HepG2 (cell line): ENCODE measurements at regions not wholly inside any gene's neighbourhood (a gene's known extent, or its start where the extent isn't known, plus 50 kb on each side); places are given as distances from the start of the nearest gene placed in this dataset.

Source experiments
- ATAC-seq: fragments of 200-7000 bp; cut with Tn5 transposase; 3 replicates; pipeline ENCODE4 v1.9.1; 2020; ENCODE audit warnings: mild to moderate bottlenecking, moderate library complexity
- BruUV-seq: library from RNA; stranded (reverse); fragments of 400-500 nt; replicated peaks from 2 replicates; lab custom pipeline; 2021; lab: Mats Ljungman, UMichigan
- CTCF ChIA-PET: fragments of 300-600 bp; formaldehyde crosslinking; extraction: SDS; loops from one replicate; lab custom pipeline; 2021; ENCODE audit warnings: low total read pairs, inconsistent platforms, low intra/inter-chr PET ratio; lab: Yijun Ruan, JAX
- POLR2A ChIA-PET: fragments of 350-600 bp; sonication (Branson Sonifier 250); formaldehyde crosslinking; loops from one replicate; lab custom pipeline; 2020; ENCODE audit warnings: antibody characterized with exemption, inconsistent platforms; lab: Yijun Ruan, JAX
- DNase-seq: peaks from one replicate; pipeline ENCODE4 v3.0.0-alpha.2; 2015; ENCODE audit warnings: low spot score
- FAIRE-seq: peaks from 3 replicates; lab custom pipeline; 2011; peaks lifted over from hg19 to GRCh38; lab: Jason Lieb, UNC
- H2AFZ ChIP-seq: one replicate; pipeline ENCODE4 v1.6.1; 2011; ENCODE audit warnings: low read length, inconsistent platforms
- H3K27ac ChIP-seq: fragments of 300-600 bp; 3 replicates; pipeline ENCODE4 v1.8.0; 2011; ENCODE audit warnings: mixed run types, mild to moderate bottlenecking, mixed read lengths, low read length, inconsistent platforms; ENCODE audit not compliant: insufficient read depth; ENCODE audit errors: extremely low read length
- H3K27me3 ChIP-seq, 2 experiments: fragments of 200-600 bp in 1 of 2; 2 replicates in 1 of 2; 3 replicates in 1 of 2; pipeline versions ENCODE4 v1.6.0 to v1.8.0; 2011; ENCODE audit warnings: low read length in 2 of 2, mild to moderate bottlenecking in 2 of 2, moderate library complexity in 2 of 2, inconsistent platforms in 1 of 2; ENCODE audit not compliant: insufficient read depth in 2 of 2, control insufficient read depth in 1 of 2
- H3K36me3 ChIP-seq, 2 experiments: fragments of 200-600 bp in 1 of 2; replicated peaks in 1 of 2; 2 replicates in 1 of 2; 3 replicates in 1 of 2; pipeline versions ENCODE4 v1.5.1 to v1.8.0; 2011; ENCODE audit warnings: low read length in 2 of 2, inconsistent platforms in 1 of 2; ENCODE audit not compliant: insufficient read depth in 2 of 2, control insufficient read depth in 1 of 2
- H3K4me1 ChIP-seq: 2 replicates; pipeline ENCODE4 v1.5.1; 2012; ENCODE audit warnings: low read length, inconsistent platforms; ENCODE audit not compliant: insufficient read depth
- H3K4me2 ChIP-seq: 2 replicates; pipeline ENCODE4 v1.6.0; 2011; ENCODE audit warnings: low read depth, low read length, inconsistent platforms
- H3K4me3 ChIP-seq, 3 experiments: fragments of 200-600 bp in 1 of 3; sonication (generic), shearing (Covaris generic) in 1 of 3; replicated peaks in 1 of 3; 2 replicates each; pipeline ENCODE4 v1.5.1; 2011 to 2016; ENCODE audit warnings: low read length in 3 of 3, inconsistent platforms in 2 of 3, low read depth in 2 of 3, mild to moderate bottlenecking in 2 of 3, control low read depth in 1 of 3, mixed read lengths in 1 of 3; ENCODE audit not compliant: insufficient read depth in 1 of 3
- H3K79me2 ChIP-seq: one replicate; pipeline ENCODE4 v1.6.1; 2011; ENCODE audit warnings: low read length, inconsistent platforms; ENCODE audit not compliant: insufficient read depth
- H3K9ac ChIP-seq: 2 replicates; pipeline ENCODE4 v1.6.0; 2011; ENCODE audit warnings: mild to moderate bottlenecking, low read depth, low read length, inconsistent platforms; ENCODE audit not compliant: insufficient read depth
- H3K9me3 ChIP-seq: 2 replicates; pipeline ENCODE4 v1.5.1; 2012; ENCODE audit warnings: mild to moderate bottlenecking, low read length
- H4K20me1 ChIP-seq: 2 replicates; pipeline ENCODE4 v1.6.0; 2011; ENCODE audit warnings: inconsistent platforms, mild to moderate bottlenecking, low read length, moderate library complexity; ENCODE audit not compliant: insufficient read depth
- CREB1 ChIP-seq, 2 experiments: fragments of 450-650 bp in 1 of 2; IDR thresholded peaks; 2 replicates each; pipeline ENCODE4 v1.6.1; 2016 to 2017; ENCODE audit warnings: control low read depth in 1 of 2, mild to moderate bottlenecking in 1 of 2, missing compliant biosample characterization in 1 of 2, missing genetic modification characterization in 1 of 2
- GABPA ChIP-seq, 2 experiments: IDR thresholded peaks; 2 replicates each; pipeline ENCODE4 v1.6.1; 2011 to 2016; ENCODE audit warnings: low read depth in 2 of 2, low read length in 1 of 2, missing biosample characterization in 1 of 2, missing genetic modification characterization in 1 of 2
- HMG20B ChIP-seq: conservative IDR thresholded peaks from 2 replicates; pipeline ENCODE4 v1.6.1; 2016; ENCODE audit warnings: missing genetic modification reagents, missing compliant biosample characterization
- PHB2 ChIP-seq: fragments of 450-650 bp; IDR thresholded peaks from 2 replicates; pipeline ENCODE4 v1.6.1; 2018; ENCODE audit not compliant: partially characterized antibody
- RARA ChIP-seq: IDR thresholded peaks from 2 replicates; pipeline ENCODE4 v1.6.1; 2016; ENCODE audit warnings: missing genetic modification reagents, missing compliant biosample characterization
- U2AF2 ChIP-seq: fragments of 200-400 bp; formaldehyde crosslinking; IDR thresholded peaks from 2 replicates; pipeline ENCODE4 v1.6.1; 2017; ENCODE audit warnings: low read depth, mild to moderate bottlenecking, low read length
- ZNF3 ChIP-seq: IDR thresholded peaks from 2 replicates; pipeline ENCODE4 v1.7.0; 2017; ENCODE audit warnings: inconsistent platforms
- ZNF607 ChIP-seq: sonication (generic); formaldehyde crosslinking; IDR thresholded peaks from 2 replicates; pipeline ENCODE4 v1.5.1; 2020; ENCODE audit warnings: missing genetic modification reagents, mild to moderate bottlenecking, borderline replicate concordance
- ZNF878 ChIP-seq: sonication (generic); formaldehyde crosslinking; IDR thresholded peaks from 2 replicates; pipeline ENCODE4 v1.8.1; 2023; ENCODE audit warnings: mild to moderate bottlenecking, missing genetic modification reagents, moderate library complexity
- WGBS: methylation state at CpG from one replicate; pipeline ENCODE4 v1.1.6; 2017; ENCODE audit warnings: low lambda C conversion rate; 5-methylcytosine and 5-hydroxymethylcytosine counted together
- in situ Hi-C: cut with HindIII; loops from 2 replicates; pipeline ENCODE4 v1.10.0; 2017; ENCODE audit warnings: low pct_unique_long_range_greater_than_20kb; ENCODE audit not compliant: extremely low pct_ligation_motif_present
- intact Hi-C: fragments of 100-400 bp; cut with micrococcal nuclease; formaldehyde crosslinking; loops from one replicate; pipeline ENCODE4 v1.10.0; 2022; ENCODE audit not compliant: unreplicated experiment

- no peak overlapping the region for H3K4me2 ChIP-seq
- H3K36me3 ChIP-seq: no peaks in the 10 kb centered on the region
- H2AFZ ChIP-seq: no peak overlapping the region
- TF ChIP-seq ZNF878 (no peak), CREB1 (IDR thresholded peaks at IDR 0.05) (0 out of 2 replicates have a peak, but pooled peaks have one; percentile 10), CREB1 (CRISPR knock-in tag; IDR thresholded peaks at IDR 0.05) (no peak)
- no peaks in the 10 kb centered on the region for H3K4me1 ChIP-seq
- H3K79me2 ChIP-seq: no peaks in the 10 kb centered on the region
- H3K9me3 ChIP-seq: no peaks in the 10 kb centered on the region
- intact Hi-C loops: no loop called here
- POLR2A ChIA-PET: no interaction called here
- no peak for ATAC-seq
- in situ Hi-C loops: no loop called here
- no peak for DNase-seq
- H3K27me3 ChIP-seq: no peaks in the 10 kb centered on the region
- no peak overlapping the region for H3K4me3 ChIP-seq
- no TSS peak for BruUV-seq
- CTCF ChIA-PET: no interaction called here
- no peaks in the 10 kb centered on the region for H4K20me1 ChIP-seq
- 53% methylated on average over 11 of the region's 11 CpGs for WGBS
- H3K27ac ChIP-seq: no peak overlapping the region
- FAIRE-seq: no peak
- H3K9ac ChIP-seq: no peak overlapping the region
These were observed 181.6 kb downstream of the CDH26 start for GRCh38 chr20:60139663-60140446.

- 0% methylated on average over 1 of the region's 1 CpG for WGBS
- Histone ChIP-seq H3K9ac (no peak overlapping the region), H3K27me3 (no peaks in the 10 kb centered on the region), H4K20me1 (no peaks in the 10 kb centered on the region), H3K9me3 (no peaks in the 10 kb centered on the region), H3K36me3 (no peaks in the 10 kb centered on the region), H3K79me2 (no peaks in the 10 kb centered on the region), H3K27ac (no peak overlapping the region), H3K4me2 (no peak overlapping the region), H3K4me3 (no peak overlapping the region), H2AFZ (no peak overlapping the region), H3K4me1 (no peaks in the 10 kb centered on the region)
- in situ Hi-C loops: no loop called here
- POLR2A ChIA-PET: no interaction called here
- no peak for TF ChIP-seq ZNF3 (CRISPR knock-in tag)
- no peak for TF ChIP-seq ZNF607 (CRISPR knock-in tag)
- TF ChIP-seq U2AF2: no peak
- TF ChIP-seq GABPA (IDR thresholded peaks at IDR 0.05; ENCODE audit: low read depth, low read length): no peak
- TF ChIP-seq GABPA (CRISPR knock-in tag; IDR thresholded peaks at IDR 0.05; ENCODE audit: low read depth): no peak
- TF ChIP-seq RARA: no peak
- no peak for TF ChIP-seq HMG20B
- TF ChIP-seq PHB2: no peak
- CTCF ChIA-PET: no interaction called here
- BruUV-seq: no TSS peak
- ATAC-seq (no peak), FAIRE-seq (no peak), DNase-seq (no peak)
- intact Hi-C loops: no loop called here
These were observed 184.4 kb downstream of the CDH26 start for GRCh38 chr20:60142587-60142986.
